GM12878 (cell line): ENCODE measurements at regions not wholly inside any gene's neighbourhood (a gene's known extent, or its start where the extent isn't known, plus 50 kb on each side); places are given as distances from the start of the nearest gene placed in this dataset.

Source experiments
- BCL11A ChIP-seq: IDR thresholded peaks from 2 replicates; pipeline ENCODE4 v1.6.1; 2011; ENCODE audit warnings: low read depth, low read length
- CHD1 ChIP-seq: IDR thresholded peaks from 2 replicates; pipeline ENCODE4 v1.6.1; 2012; ENCODE audit warnings: low read depth, low read length, improper control_type of control experiment
- CHD2 ChIP-seq: IDR thresholded peaks from 2 replicates; pipeline ENCODE4 v1.6.1; 2011; ENCODE audit warnings: low read depth, low read length, improper control_type of control experiment, borderline replicate concordance
- ETV6 ChIP-seq, 2 experiments: fragments of 450-650 bp in 1 of 2; IDR thresholded peaks in 1 of 2; conservative IDR thresholded peaks in 1 of 2; 2 replicates each; pipeline ENCODE4 v1.6.1; 2014; ENCODE audit warnings: antibody characterized with exemption in 1 of 2, borderline replicate concordance in 1 of 2, low read depth in 1 of 2, mild to moderate bottlenecking in 1 of 2, moderate library complexity in 1 of 2
- GATAD2B ChIP-seq: fragments of 450-650 bp; conservative IDR thresholded peaks from 2 replicates; pipeline ENCODE4 v1.6.1; 2017; ENCODE audit warnings: low read depth, mild to moderate bottlenecking, moderate library complexity
- HDGF ChIP-seq: fragments of 450-650 bp; IDR thresholded peaks from 2 replicates; pipeline ENCODE4 v1.6.1; 2016; ENCODE audit warnings: antibody characterized with exemption
- NR2F1 ChIP-seq: fragments of 450-650 bp; conservative IDR thresholded peaks from 2 replicates; pipeline ENCODE4 v1.6.1; 2017; ENCODE audit warnings: mild to moderate bottlenecking
- SRF ChIP-seq, 2 experiments: IDR thresholded peaks; 2 replicates each; pipeline ENCODE4 v1.6.1; 2011; ENCODE audit warnings: low read depth in 2 of 2, low read length in 2 of 2, mild to moderate bottlenecking in 1 of 2, moderate library complexity in 1 of 2
- SUZ12 ChIP-seq: fragments of 200-600 bp; sonication (generic); IDR thresholded peaks from one replicate; pipeline ENCODE4 v1.6.1; 2018; ENCODE audit warnings: antibody characterized with exemption, mild to moderate bottlenecking; ENCODE audit not compliant: unreplicated experiment
- TBL1XR1 ChIP-seq: IDR thresholded peaks from 2 replicates; pipeline ENCODE4 v1.6.1; 2012; ENCODE audit warnings: low read depth, low read length, improper control_type of control experiment
- ZNF207 ChIP-seq: fragments of 450-650 bp; IDR thresholded peaks from 2 replicates; pipeline ENCODE4 v1.6.1; 2014; ENCODE audit warnings: antibody characterized with exemption, mild to moderate bottlenecking, borderline replicate concordance
- TF ChIP-seq, protein P1 (sequence below): fragments of 450-650 bp; IDR thresholded peaks from 2 replicates; pipeline ENCODE4 v1.6.1; 2017; ENCODE audit warnings: mild to moderate bottlenecking, moderate library complexity
- TF ChIP-seq, protein P2 (sequence below): IDR thresholded peaks from 2 replicates; pipeline ENCODE4 v1.6.1; 2012; ENCODE audit warnings: improper control_type of control experiment, low read depth, low read length; ENCODE audit not compliant: insufficient replicate concordance
- TF ChIP-seq, protein P3 (sequence below): fragments of 450-650 bp; IDR thresholded peaks from 2 replicates; pipeline ENCODE4 v1.6.1; 2017; ENCODE audit warnings: low read depth, mild to moderate bottlenecking, moderate library complexity
- TF ChIP-seq, protein P4 (sequence below): fragments of 450-650 bp; IDR thresholded peaks from 2 replicates; pipeline ENCODE4 v1.6.1; 2017; ENCODE audit warnings: mild to moderate bottlenecking
- TF ChIP-seq, protein P5 (sequence below): IDR thresholded peaks from 2 replicates; pipeline ENCODE4 v1.6.1; 2011; ENCODE audit warnings: borderline replicate concordance, low read depth, mild to moderate bottlenecking, moderate library complexity, mixed read lengths, low read length; ENCODE audit not compliant: insufficient read depth; ENCODE audit errors: extremely low read length

DNA sequence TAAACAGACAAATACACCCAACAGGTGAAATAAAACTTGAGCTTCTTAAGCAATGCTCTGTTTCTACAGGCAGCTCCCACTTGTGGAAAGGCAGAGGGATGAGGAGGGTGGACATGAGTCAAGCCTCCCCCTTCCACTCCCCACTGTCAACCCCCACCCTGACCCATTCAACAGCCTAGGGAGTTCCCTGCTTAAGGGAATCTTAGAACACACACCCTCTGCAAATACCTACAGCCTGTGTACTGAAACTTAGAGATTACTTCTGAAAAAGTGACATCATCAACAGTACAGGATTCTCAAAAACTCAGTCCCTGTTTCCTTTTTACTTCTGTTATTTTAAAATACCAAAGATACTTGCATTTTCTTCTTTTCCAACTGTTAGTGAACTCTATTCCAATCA is 345.4 kb downstream of the SOX9 start (continued):
- TF ChIP-seq, protein P1, sequence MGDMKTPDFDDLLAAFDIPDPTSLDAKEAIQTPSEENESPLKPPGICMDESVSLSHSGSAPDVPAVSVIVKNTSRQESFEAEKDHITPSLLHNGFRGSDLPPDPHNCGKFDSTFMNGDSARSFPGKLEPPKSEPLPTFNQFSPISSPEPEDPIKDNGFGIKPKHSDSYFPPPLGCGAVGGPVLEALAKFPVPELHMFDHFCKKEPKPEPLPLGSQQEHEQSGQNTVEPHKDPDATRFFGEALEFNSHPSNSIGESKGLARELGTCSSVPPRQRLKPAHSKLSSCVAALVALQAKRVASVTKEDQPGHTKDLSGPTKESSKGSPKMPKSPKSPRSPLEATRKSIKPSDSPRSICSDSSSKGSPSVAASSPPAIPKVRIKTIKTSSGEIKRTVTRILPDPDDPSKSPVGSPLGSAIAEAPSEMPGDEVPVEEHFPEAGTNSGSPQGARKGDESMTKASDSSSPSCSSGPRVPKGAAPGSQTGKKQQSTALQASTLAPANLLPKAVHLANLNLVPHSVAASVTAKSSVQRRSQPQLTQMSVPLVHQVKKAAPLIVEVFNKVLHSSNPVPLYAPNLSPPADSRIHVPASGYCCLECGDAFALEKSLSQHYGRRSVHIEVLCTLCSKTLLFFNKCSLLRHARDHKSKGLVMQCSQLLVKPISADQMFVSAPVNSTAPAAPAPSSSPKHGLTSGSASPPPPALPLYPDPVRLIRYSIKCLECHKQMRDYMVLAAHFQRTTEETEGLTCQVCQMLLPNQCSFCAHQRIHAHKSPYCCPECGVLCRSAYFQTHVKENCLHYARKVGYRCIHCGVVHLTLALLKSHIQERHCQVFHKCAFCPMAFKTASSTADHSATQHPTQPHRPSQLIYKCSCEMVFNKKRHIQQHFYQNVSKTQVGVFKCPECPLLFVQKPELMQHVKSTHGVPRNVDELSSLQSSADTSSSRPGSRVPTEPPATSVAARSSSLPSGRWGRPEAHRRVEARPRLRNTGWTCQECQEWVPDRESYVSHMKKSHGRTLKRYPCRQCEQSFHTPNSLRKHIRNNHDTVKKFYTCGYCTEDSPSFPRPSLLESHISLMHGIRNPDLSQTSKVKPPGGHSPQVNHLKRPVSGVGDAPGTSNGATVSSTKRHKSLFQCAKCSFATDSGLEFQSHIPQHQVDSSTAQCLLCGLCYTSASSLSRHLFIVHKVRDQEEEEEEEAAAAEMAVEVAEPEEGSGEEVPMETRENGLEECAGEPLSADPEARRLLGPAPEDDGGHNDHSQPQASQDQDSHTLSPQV: 0 out of 2 replicates have a peak, but pooled peaks have one; percentile 3
- TF ChIP-seq ETV6 (conservative IDR thresholded peaks at IDR 0.05 in 1 of 2, IDR thresholded peaks at IDR 0.05 in 1 of 2; ENCODE audit: borderline replicate concordance in 1 of 2, low read depth in 1 of 2) (0 out of 4 replicates have a peak, but pooled peaks of 1 of the 2 experiments have one; percentile 29), TBL1XR1 (peak; percentile 90), BCL11A (peak; percentile 56; the same call in 1 of the 2 replicates), NR2F1 (0 out of 2 replicates have a peak, but pooled peaks have one; percentile 23), SUZ12 (no peak), SRF (IDR thresholded peaks at IDR 0.05; ENCODE audit: low read depth in 2 of 2, low read length in 2 of 2) (no peak), HDGF (no peak), CHD1 (no peak), CHD2 (0 out of 2 replicates have a peak, but pooled peaks have one; percentile 48), ZNF207 (no peak), GATAD2B (no peak)
- TF ChIP-seq, protein P2, sequence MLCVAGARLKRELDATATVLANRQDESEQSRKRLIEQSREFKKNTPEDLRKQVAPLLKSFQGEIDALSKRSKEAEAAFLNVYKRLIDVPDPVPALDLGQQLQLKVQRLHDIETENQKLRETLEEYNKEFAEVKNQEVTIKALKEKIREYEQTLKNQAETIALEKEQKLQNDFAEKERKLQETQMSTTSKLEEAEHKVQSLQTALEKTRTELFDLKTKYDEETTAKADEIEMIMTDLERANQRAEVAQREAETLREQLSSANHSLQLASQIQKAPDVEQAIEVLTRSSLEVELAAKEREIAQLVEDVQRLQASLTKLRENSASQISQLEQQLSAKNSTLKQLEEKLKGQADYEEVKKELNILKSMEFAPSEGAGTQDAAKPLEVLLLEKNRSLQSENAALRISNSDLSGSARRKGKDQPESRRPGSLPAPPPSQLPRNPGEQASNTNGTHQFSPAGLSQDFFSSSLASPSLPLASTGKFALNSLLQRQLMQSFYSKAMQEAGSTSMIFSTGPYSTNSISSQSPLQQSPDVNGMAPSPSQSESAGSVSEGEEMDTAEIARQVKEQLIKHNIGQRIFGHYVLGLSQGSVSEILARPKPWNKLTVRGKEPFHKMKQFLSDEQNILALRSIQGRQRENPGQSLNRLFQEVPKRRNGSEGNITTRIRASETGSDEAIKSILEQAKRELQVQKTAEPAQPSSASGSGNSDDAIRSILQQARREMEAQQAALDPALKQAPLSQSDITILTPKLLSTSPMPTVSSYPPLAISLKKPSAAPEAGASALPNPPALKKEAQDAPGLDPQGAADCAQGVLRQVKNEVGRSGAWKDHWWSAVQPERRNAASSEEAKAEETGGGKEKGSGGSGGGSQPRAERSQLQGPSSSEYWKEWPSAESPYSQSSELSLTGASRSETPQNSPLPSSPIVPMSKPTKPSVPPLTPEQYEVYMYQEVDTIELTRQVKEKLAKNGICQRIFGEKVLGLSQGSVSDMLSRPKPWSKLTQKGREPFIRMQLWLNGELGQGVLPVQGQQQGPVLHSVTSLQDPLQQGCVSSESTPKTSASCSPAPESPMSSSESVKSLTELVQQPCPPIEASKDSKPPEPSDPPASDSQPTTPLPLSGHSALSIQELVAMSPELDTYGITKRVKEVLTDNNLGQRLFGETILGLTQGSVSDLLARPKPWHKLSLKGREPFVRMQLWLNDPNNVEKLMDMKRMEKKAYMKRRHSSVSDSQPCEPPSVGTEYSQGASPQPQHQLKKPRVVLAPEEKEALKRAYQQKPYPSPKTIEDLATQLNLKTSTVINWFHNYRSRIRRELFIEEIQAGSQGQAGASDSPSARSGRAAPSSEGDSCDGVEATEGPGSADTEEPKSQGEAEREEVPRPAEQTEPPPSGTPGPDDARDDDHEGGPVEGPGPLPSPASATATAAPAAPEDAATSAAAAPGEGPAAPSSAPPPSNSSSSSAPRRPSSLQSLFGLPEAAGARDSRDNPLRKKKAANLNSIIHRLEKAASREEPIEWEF: peak; percentile 80
- TF ChIP-seq, protein P3, sequence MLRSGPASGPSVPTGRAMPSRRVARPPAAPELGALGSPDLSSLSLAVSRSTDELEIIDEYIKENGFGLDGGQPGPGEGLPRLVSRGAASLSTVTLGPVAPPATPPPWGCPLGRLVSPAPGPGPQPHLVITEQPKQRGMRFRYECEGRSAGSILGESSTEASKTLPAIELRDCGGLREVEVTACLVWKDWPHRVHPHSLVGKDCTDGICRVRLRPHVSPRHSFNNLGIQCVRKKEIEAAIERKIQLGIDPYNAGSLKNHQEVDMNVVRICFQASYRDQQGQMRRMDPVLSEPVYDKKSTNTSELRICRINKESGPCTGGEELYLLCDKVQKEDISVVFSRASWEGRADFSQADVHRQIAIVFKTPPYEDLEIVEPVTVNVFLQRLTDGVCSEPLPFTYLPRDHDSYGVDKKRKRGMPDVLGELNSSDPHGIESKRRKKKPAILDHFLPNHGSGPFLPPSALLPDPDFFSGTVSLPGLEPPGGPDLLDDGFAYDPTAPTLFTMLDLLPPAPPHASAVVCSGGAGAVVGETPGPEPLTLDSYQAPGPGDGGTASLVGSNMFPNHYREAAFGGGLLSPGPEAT: peak; percentile 72
- TF ChIP-seq, protein P4, sequence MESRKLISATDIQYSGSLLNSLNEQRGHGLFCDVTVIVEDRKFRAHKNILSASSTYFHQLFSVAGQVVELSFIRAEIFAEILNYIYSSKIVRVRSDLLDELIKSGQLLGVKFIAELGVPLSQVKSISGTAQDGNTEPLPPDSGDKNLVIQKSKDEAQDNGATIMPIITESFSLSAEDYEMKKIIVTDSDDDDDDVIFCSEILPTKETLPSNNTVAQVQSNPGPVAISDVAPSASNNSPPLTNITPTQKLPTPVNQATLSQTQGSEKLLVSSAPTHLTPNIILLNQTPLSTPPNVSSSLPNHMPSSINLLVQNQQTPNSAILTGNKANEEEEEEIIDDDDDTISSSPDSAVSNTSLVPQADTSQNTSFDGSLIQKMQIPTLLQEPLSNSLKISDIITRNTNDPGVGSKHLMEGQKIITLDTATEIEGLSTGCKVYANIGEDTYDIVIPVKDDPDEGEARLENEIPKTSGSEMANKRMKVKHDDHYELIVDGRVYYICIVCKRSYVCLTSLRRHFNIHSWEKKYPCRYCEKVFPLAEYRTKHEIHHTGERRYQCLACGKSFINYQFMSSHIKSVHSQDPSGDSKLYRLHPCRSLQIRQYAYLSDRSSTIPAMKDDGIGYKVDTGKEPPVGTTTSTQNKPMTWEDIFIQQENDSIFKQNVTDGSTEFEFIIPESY: no peak
- TF ChIP-seq, protein P5, sequence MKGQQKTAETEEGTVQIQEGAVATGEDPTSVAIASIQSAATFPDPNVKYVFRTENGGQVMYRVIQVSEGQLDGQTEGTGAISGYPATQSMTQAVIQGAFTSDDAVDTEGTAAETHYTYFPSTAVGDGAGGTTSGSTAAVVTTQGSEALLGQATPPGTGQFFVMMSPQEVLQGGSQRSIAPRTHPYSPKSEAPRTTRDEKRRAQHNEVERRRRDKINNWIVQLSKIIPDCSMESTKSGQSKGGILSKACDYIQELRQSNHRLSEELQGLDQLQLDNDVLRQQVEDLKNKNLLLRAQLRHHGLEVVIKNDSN: no peak
